ENCODE measurements at regions not wholly inside any gene's neighbourhood (a gene's known extent, or its start where the extent isn't known, plus 50 kb on each side); places are given as distances from the start of the nearest gene placed in this dataset.
A peak's percentile ranks its signal among the peaks of the same experiment; 100 is the strongest.

- Mint-ChIP-seq H3K27ac (peak overlapping the region in 1 of 3 experiments; percentile 78), H3K9me3 (peaks cover 7% of the 10 kb centered on the region), H3K27me3 (ENCODE audit: low read depth) (peaks cover 7% of the 10 kb centered on the region), H3K4me1 (no peaks in the 10 kb centered on the region), H3K36me3 (ENCODE audit: low read depth) (no peaks in the 10 kb centered on the region), H3K4me3 (no peak overlapping the region)
- no peak for TF ChIP-seq CTCF (IDR thresholded peaks at IDR 0.05; ENCODE audit: unreplicated experiment in 3 of 3)
Measured at GRCh38 chr10:2993636-2994035, 73.7 kb upstream of the PFKP start.

- Mint-ChIP-seq H3K4me1 (no peaks in the 10 kb centered on the region), H3K27ac (peak overlapping the region; percentile 67 to 81 (median 78)), H3K9me3 (peaks cover 9% of the 10 kb centered on the region), H3K4me3 (no peak overlapping the region), H3K27me3 (ENCODE audit: low read depth) (peaks cover 13% of the 10 kb centered on the region), H3K36me3 (ENCODE audit: low read depth) (no peaks in the 10 kb centered on the region)
- no peak for TF ChIP-seq CTCF (IDR thresholded peaks at IDR 0.05; ENCODE audit: unreplicated experiment in 3 of 3)
Measured at GRCh38 chr10:2992401-2993198, 74.7 kb upstream of the PFKP start.

GRCh38 chr10:2990764-2991163, 76.6 kb upstream of the PFKP start:
- Mint-ChIP-seq H3K4me1 (no peaks in the 10 kb centered on the region), H3K27me3 (ENCODE audit: low read depth) (peaks cover 23% of the 10 kb centered on the region), H3K4me3 (no peak overlapping the region), H3K36me3 (ENCODE audit: low read depth) (no peaks in the 10 kb centered on the region), H3K9me3 (peaks cover 9% of the 10 kb centered on the region), H3K27ac (peak overlapping the region in 1 of 3 experiments; percentile 61)
- no peak for TF ChIP-seq CTCF (IDR thresholded peaks at IDR 0.05; ENCODE audit: unreplicated experiment in 3 of 3)

GRCh38 chr10:2989292-2989947, 77.9 kb upstream of the PFKP start:
- Mint-ChIP-seq H3K9me3 (peaks cover 7% of the 10 kb centered on the region), H3K27ac (no peak overlapping the region)
- TF ChIP-seq CTCF (IDR thresholded peaks at IDR 0.05; ENCODE audit: unreplicated experiment in 3 of 3) = no peak

GRCh38 chr10:2987185-2987768, 80.1 kb upstream of the PFKP start:
- no peak overlapping the region for H3K4me3 Mint-ChIP-seq
- H3K4me1 Mint-ChIP-seq = no peaks in the 10 kb centered on the region
- no peaks in the 10 kb centered on the region for H3K36me3 Mint-ChIP-seq (ENCODE audit: low read depth)
- TF ChIP-seq CTCF (IDR thresholded peaks at IDR 0.05; ENCODE audit: unreplicated experiment in 3 of 3) = no peak
- H3K9me3 Mint-ChIP-seq = peaks cover 7% of the 10 kb centered on the region
- H3K27me3 Mint-ChIP-seq (ENCODE audit: low read depth) = peaks cover 33% of the 10 kb centered on the region
- no peak overlapping the region for H3K27ac Mint-ChIP-seq

More at GRCh38 chr10:2989292-2989947, 77.9 kb upstream of the PFKP start:
- Mint-ChIP-seq H3K36me3 (ENCODE audit: low read depth) (no peaks in the 10 kb centered on the region), H3K4me3 (no peak overlapping the region), H3K4me1 (no peaks in the 10 kb centered on the region), H3K27me3 (ENCODE audit: low read depth) (peaks cover 28% of the 10 kb centered on the region)

Measured in nephron (organoid).